Kidney glomerular epithelial cell (primary cell): ENCODE measurements at regions not wholly inside any gene's neighbourhood (a gene's known extent, or its start where the extent isn't known, plus 50 kb on each side); places are given as distances from the start of the nearest gene placed in this dataset.

Source experiments
- DNase-seq: peaks from one replicate; lab custom pipeline; 2025; lab: John Stamatoyannopoulos, UW

- no peak for DNase-seq
These were observed 238.7 kb upstream of the CELF2 start for GRCh38 chr10:10778959-10779358.

GRCh38 chr10:10779511-10779910 is 238.2 kb upstream of the CELF2 start:
- no peak for DNase-seq

- DNase-seq = peak; percentile 42
These were observed 236.9 kb upstream of the CELF2 start for GRCh38 chr10:10780746-10781145.

- DNase-seq = no peak
These were observed 235.1 kb upstream of the CELF2 start for GRCh38 chr10:10782603-10783002.

- peak; percentile 22 for DNase-seq
These were observed 232.0 kb upstream of the CELF2 start for GRCh38 chr10:10785627-10786026.

GRCh38 chr10:10786109-10787090 is 231.3 kb upstream of the CELF2 start:
- peak; percentile 32 for DNase-seq

- DNase-seq = no peak
These were observed 230.1 kb upstream of the CELF2 start for GRCh38 chr10:10787586-10787985.

- DNase-seq = no peak
These were observed 228.9 kb upstream of the CELF2 start for GRCh38 chr10:10788761-10789160.

GRCh38 chr10:10791869-10792268 is 225.8 kb upstream of the CELF2 start:
- no peak for DNase-seq

GRCh38 chr10:10792681-10793080 is 225.0 kb upstream of the CELF2 start:
- peak; percentile 83 for DNase-seq

- DNase-seq = peak; percentile 43
These were observed 223.6 kb upstream of the CELF2 start for GRCh38 chr10:10794046-10794445.

- DNase-seq = no peak
These were observed 222.9 kb upstream of the CELF2 start for GRCh38 chr10:10794791-10795191.

GRCh38 chr10:10796061-10796773 is 221.5 kb upstream of the CELF2 start:
- peak; percentile 25 for DNase-seq

- peak; percentile 60 for DNase-seq
These were observed 220.8 kb upstream of the CELF2 start for GRCh38 chr10:10796774-10797415.

GRCh38 chr10:10797513-10797912 is 220.2 kb upstream of the CELF2 start:
- peak; percentile 60 for DNase-seq

GRCh38 chr10:10798102-10798863 is 219.4 kb upstream of the CELF2 start:
- DNase-seq = no peak

GRCh38 chr10:10798864-10799192 is 218.8 kb upstream of the CELF2 start:
- no peak for DNase-seq

- no peak for DNase-seq
These were observed 216.7 kb upstream of the CELF2 start for GRCh38 chr10:10800961-10801360.

- no peak for DNase-seq
These were observed 214.4 kb upstream of the CELF2 start for GRCh38 chr10:10803278-10803677.

- no peak for DNase-seq
These were observed 213.6 kb upstream of the CELF2 start for GRCh38 chr10:10804061-10804460.

GRCh38 chr10:10804998-10805740 is 212.5 kb upstream of the CELF2 start:
- peak; percentile 41 for DNase-seq
